ENCODE measurements at regions not wholly inside any gene's neighbourhood (a gene's known extent, or its start where the extent isn't known, plus 50 kb on each side); places are given as distances from the start of the nearest gene placed in this dataset.

DNA sequence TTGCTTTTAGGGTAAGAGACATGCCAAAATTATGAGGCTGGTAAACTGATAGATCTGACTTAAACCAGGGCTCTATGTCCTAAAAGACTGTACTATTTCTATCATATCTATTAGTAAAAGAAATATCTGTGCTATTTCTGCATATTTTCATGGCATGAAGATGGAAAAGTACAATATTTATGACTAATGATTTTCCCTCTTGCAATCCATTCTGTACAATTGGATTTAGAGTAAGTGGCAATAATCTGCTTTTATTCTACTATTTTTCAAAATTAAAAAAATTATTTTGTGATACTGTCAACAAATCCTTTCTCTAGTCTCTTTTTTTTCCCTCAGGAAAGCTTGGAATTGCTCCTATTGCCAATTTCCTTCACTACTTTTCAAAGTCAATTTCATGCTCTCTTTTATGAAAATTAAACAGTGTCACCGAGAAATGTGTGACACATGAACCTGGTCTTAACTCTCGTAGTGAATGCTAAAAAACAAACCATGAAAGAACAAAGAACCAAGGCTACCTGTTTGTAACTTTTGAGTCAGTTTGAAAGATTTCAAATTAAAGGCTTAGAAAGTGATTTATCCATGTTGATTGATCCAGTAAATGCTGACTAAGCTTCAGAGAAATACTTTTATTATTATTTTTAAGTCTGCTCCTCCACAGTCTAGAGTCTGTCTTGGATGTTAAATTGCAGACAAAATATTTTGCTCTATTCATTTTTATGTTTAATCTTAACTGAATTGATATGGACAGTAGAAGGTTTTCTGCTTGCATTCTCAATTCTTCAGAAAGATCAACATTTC, 262.7 kb upstream of the CHRM2 start:
- Histone ChIP-seq H3K27me3 (ENCODE audit: low read length) (no peaks in the 10 kb centered on the region), H3K4me2 (ENCODE audit: low read length) (no peak overlapping the region), H3K27ac (ENCODE audit: low read length) (no peak overlapping the region), H2AFZ (ENCODE audit: low read length) (no peak overlapping the region), H3K9me2 (replicated peaks; ENCODE audit: low read length) (no peaks in the 10 kb centered on the region), H3K79me2 (ENCODE audit: low read length) (no peaks in the 10 kb centered on the region), H3K36me3 (ENCODE audit: low read depth, low read length) (no peaks in the 10 kb centered on the region), H3F3A (ENCODE audit: low read length, unreplicated experiment) (no peaks in the 10 kb centered on the region), H3K4me1 (ENCODE audit: insufficient read depth, low read length) (no peaks in the 10 kb centered on the region), H3K9me3 (ENCODE audit: low read length) (no peaks in the 10 kb centered on the region), H3K9ac (ENCODE audit: low read length) (no peak overlapping the region), H3K4me3 (ENCODE audit: low read length) (no peak overlapping the region), H4K20me1 (ENCODE audit: low read length) (no peaks in the 10 kb centered on the region)
- CTCF ChIA-PET, result no interaction called here
- TF ChIP-seq, protein P1, sequence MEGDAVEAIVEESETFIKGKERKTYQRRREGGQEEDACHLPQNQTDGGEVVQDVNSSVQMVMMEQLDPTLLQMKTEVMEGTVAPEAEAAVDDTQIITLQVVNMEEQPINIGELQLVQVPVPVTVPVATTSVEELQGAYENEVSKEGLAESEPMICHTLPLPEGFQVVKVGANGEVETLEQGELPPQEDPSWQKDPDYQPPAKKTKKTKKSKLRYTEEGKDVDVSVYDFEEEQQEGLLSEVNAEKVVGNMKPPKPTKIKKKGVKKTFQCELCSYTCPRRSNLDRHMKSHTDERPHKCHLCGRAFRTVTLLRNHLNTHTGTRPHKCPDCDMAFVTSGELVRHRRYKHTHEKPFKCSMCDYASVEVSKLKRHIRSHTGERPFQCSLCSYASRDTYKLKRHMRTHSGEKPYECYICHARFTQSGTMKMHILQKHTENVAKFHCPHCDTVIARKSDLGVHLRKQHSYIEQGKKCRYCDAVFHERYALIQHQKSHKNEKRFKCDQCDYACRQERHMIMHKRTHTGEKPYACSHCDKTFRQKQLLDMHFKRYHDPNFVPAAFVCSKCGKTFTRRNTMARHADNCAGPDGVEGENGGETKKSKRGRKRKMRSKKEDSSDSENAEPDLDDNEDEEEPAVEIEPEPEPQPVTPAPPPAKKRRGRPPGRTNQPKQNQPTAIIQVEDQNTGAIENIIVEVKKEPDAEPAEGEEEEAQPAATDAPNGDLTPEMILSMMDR (conservative IDR thresholded peaks at IDR 0.05; ENCODE audit: low read depth, low read length), result no peak
- no peak for TF ChIP-seq EZH2 (IDR thresholded peaks at IDR 0.05; ENCODE audit: low read length, unreplicated experiment)
- TF ChIP-seq EZH2phosphoT487 (IDR thresholded peaks at IDR 0.05; ENCODE audit: borderline replicate concordance, low read length), result no peak
- intact Hi-C loops (cut with micrococcal nuclease), result no loop called here
- BruUV-seq (replicated peaks), result no TSS peak
- no peak for DNase-seq
- ATAC-seq, result no peak
- POLR2A ChIA-PET (ENCODE audit: unreplicated experiment), result no interaction called here

- no peaks in the 10 kb centered on the region for H3K79me2 ChIP-seq (ENCODE audit: low read length)
- no peaks in the 10 kb centered on the region for H3K36me3 ChIP-seq (ENCODE audit: low read depth, low read length)
- H4K20me1 ChIP-seq (ENCODE audit: low read length), result no peaks in the 10 kb centered on the region
- H3K27ac ChIP-seq (ENCODE audit: low read length), result no peak overlapping the region
- no peaks in the 10 kb centered on the region for H3K27me3 ChIP-seq (ENCODE audit: low read length)
- intact Hi-C loops (cut with micrococcal nuclease), result no loop called here
- H3F3A ChIP-seq (ENCODE audit: low read length, unreplicated experiment), result no peaks in the 10 kb centered on the region
- H3K4me1 ChIP-seq (ENCODE audit: insufficient read depth, low read length), result no peaks in the 10 kb centered on the region
- no peaks in the 10 kb centered on the region for H3K9me2 ChIP-seq (replicated peaks; ENCODE audit: low read length)
- no peaks in the 10 kb centered on the region for H3K9me3 ChIP-seq (ENCODE audit: low read length)
- ATAC-seq (no peak), DNase-seq (no peak)
- ChIA-PET POLR2A (ENCODE audit: unreplicated experiment) (no interaction called here), CTCF (no interaction called here)
- no peak overlapping the region for H2AFZ ChIP-seq (ENCODE audit: low read length)
- no TSS peak for BruUV-seq (replicated peaks)
- H3K4me2 ChIP-seq (ENCODE audit: low read length), result no peak overlapping the region
- TF ChIP-seq EZH2phosphoT487 (IDR thresholded peaks at IDR 0.05; ENCODE audit: borderline replicate concordance, low read length) (no peak), EZH2 (IDR thresholded peaks at IDR 0.05; ENCODE audit: low read length, unreplicated experiment) (no peak)
- TF ChIP-seq, protein P1 (conservative IDR thresholded peaks at IDR 0.05; ENCODE audit: low read depth, low read length), result no peak
- H3K4me3 ChIP-seq (ENCODE audit: low read length), result no peak overlapping the region
- H3K9ac ChIP-seq (ENCODE audit: low read length), result no peak overlapping the region
Measured at GRCh38 chr7:136601772-136602171, 266.7 kb upstream of the CHRM2 start.

- no peaks in the 10 kb centered on the region for H3K9me2 ChIP-seq (replicated peaks; ENCODE audit: low read length)
- no TSS peak for BruUV-seq (replicated peaks)
- no peaks in the 10 kb centered on the region for H3F3A ChIP-seq (ENCODE audit: low read length, unreplicated experiment)
- intact Hi-C loops (cut with micrococcal nuclease), result no loop called here
- no peaks in the 10 kb centered on the region for H3K9me3 ChIP-seq (ENCODE audit: low read length)
- H3K4me2 ChIP-seq (ENCODE audit: low read length), result no peak overlapping the region
- H3K79me2 ChIP-seq (ENCODE audit: low read length), result no peaks in the 10 kb centered on the region
- H3K27me3 ChIP-seq (ENCODE audit: low read length), result no peaks in the 10 kb centered on the region
- H3K27ac ChIP-seq (ENCODE audit: low read length), result no peak overlapping the region
- H3K9ac ChIP-seq (ENCODE audit: low read length), result no peak overlapping the region
- ChIA-PET CTCF (no interaction called here), POLR2A (ENCODE audit: unreplicated experiment) (no interaction called here)
- no peaks in the 10 kb centered on the region for H4K20me1 ChIP-seq (ENCODE audit: low read length)
- no peak for ATAC-seq
- no peak overlapping the region for H2AFZ ChIP-seq (ENCODE audit: low read length)
- DNase-seq, result no peak
- no peak overlapping the region for H3K4me3 ChIP-seq (ENCODE audit: low read length)
- no peaks in the 10 kb centered on the region for H3K36me3 ChIP-seq (ENCODE audit: low read depth, low read length)
- no peaks in the 10 kb centered on the region for H3K4me1 ChIP-seq (ENCODE audit: insufficient read depth, low read length)
- no peak for TF ChIP-seq EZH2phosphoT487 (IDR thresholded peaks at IDR 0.05; ENCODE audit: borderline replicate concordance, low read length)
- no peak for TF ChIP-seq EZH2 (IDR thresholded peaks at IDR 0.05; ENCODE audit: low read length, unreplicated experiment)
- TF ChIP-seq, protein P1 (conservative IDR thresholded peaks at IDR 0.05; ENCODE audit: low read depth, low read length), result no peak
Measured at GRCh38 chr7:136600475-136600874, 268.0 kb upstream of the CHRM2 start.
